ENCODE measurements at regions not wholly inside any gene's neighbourhood (a gene's known extent, or its start where the extent isn't known, plus 50 kb on each side); places are given as distances from the start of the nearest gene placed in this dataset.

GRCh38 chr7:25296086-25296485 lies 67.8 kb upstream of the NPVF start:
- Histone ChIP-seq H3K36me3 (no peaks in the 10 kb centered on the region), H3K27me3 (no peaks in the 10 kb centered on the region), H3K4me3 (no peak overlapping the region), H3K4me1 (ENCODE audit: insufficient read depth) (no peaks in the 10 kb centered on the region), H3K27ac (no peak overlapping the region), H3K9me3 (no peaks in the 10 kb centered on the region)
- DNase-seq = no peak
- no peak for TF ChIP-seq POLR2A (IDR thresholded peaks at IDR 0.05)
- no peak for TF ChIP-seq EP300 (IDR thresholded peaks at IDR 0.05)
- TF ChIP-seq, protein P1, sequence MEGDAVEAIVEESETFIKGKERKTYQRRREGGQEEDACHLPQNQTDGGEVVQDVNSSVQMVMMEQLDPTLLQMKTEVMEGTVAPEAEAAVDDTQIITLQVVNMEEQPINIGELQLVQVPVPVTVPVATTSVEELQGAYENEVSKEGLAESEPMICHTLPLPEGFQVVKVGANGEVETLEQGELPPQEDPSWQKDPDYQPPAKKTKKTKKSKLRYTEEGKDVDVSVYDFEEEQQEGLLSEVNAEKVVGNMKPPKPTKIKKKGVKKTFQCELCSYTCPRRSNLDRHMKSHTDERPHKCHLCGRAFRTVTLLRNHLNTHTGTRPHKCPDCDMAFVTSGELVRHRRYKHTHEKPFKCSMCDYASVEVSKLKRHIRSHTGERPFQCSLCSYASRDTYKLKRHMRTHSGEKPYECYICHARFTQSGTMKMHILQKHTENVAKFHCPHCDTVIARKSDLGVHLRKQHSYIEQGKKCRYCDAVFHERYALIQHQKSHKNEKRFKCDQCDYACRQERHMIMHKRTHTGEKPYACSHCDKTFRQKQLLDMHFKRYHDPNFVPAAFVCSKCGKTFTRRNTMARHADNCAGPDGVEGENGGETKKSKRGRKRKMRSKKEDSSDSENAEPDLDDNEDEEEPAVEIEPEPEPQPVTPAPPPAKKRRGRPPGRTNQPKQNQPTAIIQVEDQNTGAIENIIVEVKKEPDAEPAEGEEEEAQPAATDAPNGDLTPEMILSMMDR (IDR thresholded peaks at IDR 0.05) = no peak
- 95 to 98% (median 97%) methylated on average over 3 of the region's 3 CpGs for WGBS, 3 donors
- intact Hi-C loops (cut with DNase I) = no loop called here

DNA sequence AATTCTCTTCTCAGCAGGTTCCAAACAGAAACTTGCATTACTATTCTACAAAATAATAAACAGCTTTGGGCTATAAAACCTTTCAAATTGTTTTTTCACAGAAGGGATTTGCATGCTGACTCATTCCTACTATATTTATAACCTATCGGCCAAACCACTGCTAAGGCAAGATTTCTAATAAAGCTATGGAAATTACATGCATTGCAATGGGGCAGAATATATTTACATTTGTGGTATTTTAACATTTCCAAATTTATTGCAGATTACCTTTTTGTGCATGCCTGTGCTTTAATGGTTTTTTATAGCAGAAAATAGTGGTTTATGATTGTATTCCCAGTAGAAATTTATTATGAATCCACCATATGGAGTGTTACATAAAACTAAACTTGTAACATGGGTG lies 69.0 kb upstream of the NPVF start:
- 24 to 49% (median 31%) methylated on average over 1 of the region's 1 CpG for WGBS, 3 donors
- no peak overlapping the region for H3K4me3 ChIP-seq
- intact Hi-C loops (cut with DNase I) = no loop called here
- no peaks in the 10 kb centered on the region for H3K36me3 ChIP-seq
- no peaks in the 10 kb centered on the region for H3K4me1 ChIP-seq (ENCODE audit: insufficient read depth)
- TF ChIP-seq, protein P1 (IDR thresholded peaks at IDR 0.05) = no peak
- TF ChIP-seq POLR2A (IDR thresholded peaks at IDR 0.05) (no peak), EP300 (IDR thresholded peaks at IDR 0.05) (no peak)
- no peaks in the 10 kb centered on the region for H3K27me3 ChIP-seq
- DNase-seq = no peak
- no peaks in the 10 kb centered on the region for H3K9me3 ChIP-seq
- H3K27ac ChIP-seq = no peak overlapping the region

DNA sequence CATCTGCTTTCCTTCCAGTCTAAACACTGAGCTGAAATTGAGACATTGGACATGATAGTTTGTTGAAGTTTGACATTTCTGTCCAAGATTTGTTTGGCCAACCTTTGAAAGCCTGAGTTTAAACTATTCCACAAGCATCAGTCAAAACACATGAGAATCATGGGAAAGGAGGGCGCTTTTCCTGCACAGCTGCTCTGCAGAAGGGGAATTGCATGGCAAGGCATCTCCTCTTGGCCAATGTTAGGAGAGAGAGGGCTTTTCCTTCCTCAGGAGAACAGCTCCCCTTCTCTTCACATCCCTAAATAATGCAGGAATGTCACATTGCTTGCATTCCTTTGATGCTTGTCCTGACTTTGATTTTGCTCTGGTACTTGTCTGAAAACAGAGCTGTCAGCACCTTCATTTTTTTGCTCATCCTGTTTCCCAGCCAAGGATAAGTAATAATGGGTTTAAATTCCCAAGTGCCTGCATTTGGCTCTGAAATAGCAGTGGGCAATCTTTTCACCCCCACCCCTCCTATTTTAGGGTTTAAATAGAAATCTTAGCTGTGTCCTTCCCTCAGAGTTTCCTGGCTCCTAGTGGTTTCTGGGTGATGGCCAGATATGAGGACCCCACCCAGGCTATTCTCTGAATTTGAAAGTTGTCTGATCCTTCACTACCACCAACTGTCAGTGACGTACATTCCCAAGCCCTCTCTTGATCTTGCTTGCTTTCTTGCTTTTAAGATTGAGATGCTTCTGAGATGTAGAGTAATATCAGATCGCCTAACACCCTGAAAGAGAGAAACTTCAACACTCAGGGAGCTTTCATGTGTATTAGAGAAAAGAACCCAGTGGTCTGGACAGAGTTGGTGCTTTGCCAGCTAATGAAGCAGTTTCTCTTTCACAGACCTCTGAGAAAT lies 75.2 kb upstream of the NPVF start:
- intact Hi-C loops (cut with DNase I) = no loop called here
- H3K4me1 ChIP-seq (ENCODE audit: insufficient read depth) = peaks cover 3% of the 10 kb centered on the region
- no peak overlapping the region for H3K4me3 ChIP-seq
- H3K9me3 ChIP-seq = no peaks in the 10 kb centered on the region
- no peaks in the 10 kb centered on the region for H3K36me3 ChIP-seq
- H3K27ac ChIP-seq = no peak overlapping the region
- TF ChIP-seq, protein P1 (IDR thresholded peaks at IDR 0.05) = no peak
- TF ChIP-seq POLR2A (IDR thresholded peaks at IDR 0.05) (no peak), EP300 (IDR thresholded peaks at IDR 0.05) (no peak)
- H3K27me3 ChIP-seq = no peaks in the 10 kb centered on the region
- WGBS, 3 donors = 39 to 48% (median 40%) methylated on average over 3 of the region's 3 CpGs
- no peak for DNase-seq

DNA sequence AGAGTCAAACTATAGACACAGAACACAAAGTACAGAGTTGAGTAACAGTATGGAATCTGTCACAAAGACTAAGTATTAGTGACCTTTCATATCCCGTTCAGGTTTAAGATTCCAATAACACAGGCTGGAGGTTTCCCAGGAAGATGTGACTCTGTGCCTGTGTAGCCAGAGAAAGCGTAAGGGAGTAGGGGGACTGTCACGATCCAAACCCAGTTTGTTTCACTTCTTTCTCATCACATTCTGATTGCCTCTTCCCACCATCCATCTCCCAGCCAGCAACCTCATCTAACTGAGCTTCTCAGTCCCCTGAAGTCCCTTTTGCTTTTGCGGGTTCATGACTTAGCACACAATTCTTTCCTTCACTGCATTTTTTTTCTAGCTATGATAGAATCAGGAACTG lies 76.4 kb upstream of the NPVF start:
- Histone ChIP-seq H3K4me1 (ENCODE audit: insufficient read depth) (peaks cover 3% of the 10 kb centered on the region), H3K27me3 (no peaks in the 10 kb centered on the region), H3K4me3 (no peak overlapping the region), H3K27ac (no peak overlapping the region), H3K36me3 (no peaks in the 10 kb centered on the region), H3K9me3 (no peaks in the 10 kb centered on the region)
- intact Hi-C loops (cut with DNase I) = no loop called here
- TF ChIP-seq EP300 (IDR thresholded peaks at IDR 0.05) (no peak), POLR2A (IDR thresholded peaks at IDR 0.05) (no peak)
- 75 to 82% (median 80%) methylated on average over 4 of the region's 4 CpGs for WGBS, 3 donors
- DNase-seq = no peak

GRCh38 chr7:25305831-25306230 lies 77.5 kb upstream of the NPVF start:
- Histone ChIP-seq H3K36me3 (no peaks in the 10 kb centered on the region), H3K9me3 (no peaks in the 10 kb centered on the region), H3K4me1 (ENCODE audit: insufficient read depth) (peaks cover 3% of the 10 kb centered on the region), H3K27me3 (no peaks in the 10 kb centered on the region), H3K27ac (no peak overlapping the region), H3K4me3 (no peak overlapping the region)
- intact Hi-C loops (cut with DNase I) = no loop called here
- WGBS, 3 donors = 89 to 97% (median 95%) methylated on average over 1 of the region's 1 CpG
- DNase-seq = no peak
- TF ChIP-seq EP300 (IDR thresholded peaks at IDR 0.05) (no peak), POLR2A (IDR thresholded peaks at IDR 0.05) (no peak)
- TF ChIP-seq, protein P1 (IDR thresholded peaks at IDR 0.05) = no peak
